Iris pigment epithelial cell (primary cell): ENCODE measurements at regions not wholly inside any gene's neighbourhood (a gene's known extent, or its start where the extent isn't known, plus 50 kb on each side); places are given as distances from the start of the nearest gene placed in this dataset.
"Not testable (repeated sequence)": the region's sequence is repeated elsewhere in the genome, so short reads cannot be mapped to it uniquely, and the experiment has no call there.

Experiments
- DNase-seq: peaks from one replicate; pipeline ENCODE4 v3.0.0-alpha.2; 2011; ENCODE audit warnings: low read depth

GRCh38 chr7:54255242-54255641 is 286.9 kb upstream of the VSTM2A start:
- no peak for DNase-seq

- DNase-seq = no peak
Measured at GRCh38 chr7:54259185-54259584, 283.0 kb upstream of the VSTM2A start.

GRCh38 chr7:54260941-54261371 is 281.2 kb upstream of the VSTM2A start:
- DNase-seq = peak; percentile 28

- DNase-seq = no peak
Measured at GRCh38 chr7:54278847-54279246, 263.3 kb upstream of the VSTM2A start.

- DNase-seq = no peak
Measured at GRCh38 chr7:54292171-54292925, 249.8 kb upstream of the VSTM2A start.

GRCh38 chr7:54299426-54299825 is 242.7 kb upstream of the VSTM2A start:
- DNase-seq = no peak

- not testable (repeated sequence) for DNase-seq
Measured at GRCh38 chr7:54315955-54316354, 226.2 kb upstream of the VSTM2A start.

GRCh38 chr7:54326592-54327167 is 215.5 kb upstream of the VSTM2A start:
- DNase-seq = no peak

- no peak for DNase-seq
Measured at GRCh38 chr7:54330216-54330800, 211.9 kb upstream of the VSTM2A start.

- no peak for DNase-seq
Measured at GRCh38 chr7:54331311-54331710, 210.9 kb upstream of the VSTM2A start.

- DNase-seq = no peak
Measured at GRCh38 chr7:54332301-54332700, 209.9 kb upstream of the VSTM2A start.

- no peak for DNase-seq
Measured at GRCh38 chr7:54333952-54334351, 208.2 kb upstream of the VSTM2A start.

GRCh38 chr7:54336800-54337199 is 205.4 kb upstream of the VSTM2A start:
- no peak for DNase-seq

- DNase-seq = no peak
Measured at GRCh38 chr7:54337466-54337865, 204.7 kb upstream of the VSTM2A start.

- no peak for DNase-seq
Measured at GRCh38 chr7:54338319-54338718, 203.9 kb upstream of the VSTM2A start.

GRCh38 chr7:54339073-54339472 is 203.1 kb upstream of the VSTM2A start:
- DNase-seq = no peak

GRCh38 chr7:54342458-54342857 is 199.7 kb upstream of the VSTM2A start:
- no peak for DNase-seq

- no peak for DNase-seq
Measured at GRCh38 chr7:54343511-54343910, 198.7 kb upstream of the VSTM2A start.

GRCh38 chr7:54345746-54346145 is 196.4 kb upstream of the VSTM2A start:
- no peak for DNase-seq

GRCh38 chr7:54349229-54349628 is 192.9 kb upstream of the VSTM2A start:
- peak; percentile 8 for DNase-seq

- DNase-seq = no peak
Measured at GRCh38 chr7:54354436-54354835, 187.7 kb upstream of the VSTM2A start.

GRCh38 chr7:54355842-54356241 is 186.3 kb upstream of the VSTM2A start:
- no peak for DNase-seq

- no peak for DNase-seq
Measured at GRCh38 chr7:54360075-54360840, 181.9 kb upstream of the VSTM2A start.
